ENCODE measurements at regions not wholly inside any gene's neighbourhood (a gene's known extent, or its start where the extent isn't known, plus 50 kb on each side); places are given as distances from the start of the nearest gene placed in this dataset.

DNA sequence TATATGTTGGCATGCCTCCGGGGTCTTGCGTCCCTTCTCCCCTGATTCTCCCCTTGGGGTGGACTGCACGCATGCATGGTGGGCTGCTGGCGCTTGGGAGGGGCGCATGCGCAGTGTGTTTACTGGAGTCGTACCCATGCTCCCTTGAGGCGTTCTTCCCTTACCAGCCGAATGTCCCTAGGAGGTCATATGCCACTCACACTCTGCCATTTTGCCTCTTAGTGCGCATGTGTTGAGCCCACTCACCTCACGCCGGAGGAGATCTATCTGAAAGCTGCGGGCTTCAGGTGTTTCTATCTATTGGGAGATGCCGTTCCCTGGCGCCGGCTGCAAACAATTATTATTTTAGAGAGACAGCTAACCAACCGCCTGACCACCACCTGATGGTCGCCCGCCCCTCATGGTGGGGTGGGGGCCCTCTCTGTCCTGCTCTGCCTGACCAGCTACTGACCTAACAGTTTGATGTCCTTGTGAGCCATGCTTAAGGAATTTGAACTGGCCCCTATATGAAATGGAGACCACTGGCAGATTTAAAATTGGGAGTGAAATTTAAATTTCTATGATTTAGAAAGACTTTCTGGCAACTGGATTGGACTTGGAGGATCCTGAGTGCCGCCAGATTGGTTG lies 179.6 kb downstream of the RNF144A start:
- TF ChIP-seq EZH2 (IDR thresholded peaks at IDR 0.05; ENCODE audit: insufficient read depth, poor library complexity, severe bottlenecking) (no peak), EZH2phosphoT487 (IDR thresholded peaks at IDR 0.05; ENCODE audit: insufficient read depth, low read depth) (no peak)

Measured in GM23248 (cell line).